Peyer's patch (tissue), 4 donors: ENCODE measurements at regions not wholly inside any gene's neighbourhood (a gene's known extent, or its start where the extent isn't known, plus 50 kb on each side); places are given as distances from the start of the nearest gene placed in this dataset.

Experiments
- POLR2A ChIP-seq, 2 donors: fragments of 450-650 bp; IDR thresholded peaks; one replicate each; pipeline ENCODE4 v1.5.1; 2017; ENCODE audit warnings: antibody characterized with exemption in 2 of 2, mild to moderate bottlenecking in 2 of 2, moderate library complexity in 2 of 2
- TF ChIP-seq, protein P1 (sequence below), 6 experiments: fragments of 450-650 bp in 4 of 6; fragments of 200-600 bp in 2 of 6; sonication (generic) in 1 of 6; IDR thresholded peaks; one replicate each; pipeline ENCODE4 v1.5.1; 2017 to 2019; ENCODE audit warnings: antibody characterized with exemption in 6 of 6, mild to moderate bottlenecking in 3 of 6, moderate library complexity in 1 of 6

DNA sequence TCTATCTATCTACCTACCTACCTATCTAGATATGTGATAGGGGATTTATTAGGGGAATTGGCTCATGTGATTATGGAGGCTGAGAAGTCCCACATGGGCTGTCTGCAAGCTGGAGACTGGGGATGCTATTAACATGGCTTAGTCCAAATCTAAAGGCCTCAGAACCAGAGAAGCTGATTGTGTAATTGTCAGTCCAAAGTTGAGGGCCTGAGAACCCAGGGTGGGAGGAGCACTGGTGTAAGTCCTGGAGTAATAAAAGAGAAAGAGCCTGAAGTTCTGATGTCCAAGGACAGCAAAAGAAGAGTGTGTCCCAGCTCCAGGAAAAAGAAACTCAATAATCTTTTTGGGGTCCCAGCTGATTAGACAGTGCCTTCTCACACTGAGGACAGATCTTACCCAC is 98.5 kb upstream of the SEL1L start:
- TF ChIP-seq POLR2A (IDR thresholded peaks at IDR 0.05) = no peak
- TF ChIP-seq, protein P1, sequence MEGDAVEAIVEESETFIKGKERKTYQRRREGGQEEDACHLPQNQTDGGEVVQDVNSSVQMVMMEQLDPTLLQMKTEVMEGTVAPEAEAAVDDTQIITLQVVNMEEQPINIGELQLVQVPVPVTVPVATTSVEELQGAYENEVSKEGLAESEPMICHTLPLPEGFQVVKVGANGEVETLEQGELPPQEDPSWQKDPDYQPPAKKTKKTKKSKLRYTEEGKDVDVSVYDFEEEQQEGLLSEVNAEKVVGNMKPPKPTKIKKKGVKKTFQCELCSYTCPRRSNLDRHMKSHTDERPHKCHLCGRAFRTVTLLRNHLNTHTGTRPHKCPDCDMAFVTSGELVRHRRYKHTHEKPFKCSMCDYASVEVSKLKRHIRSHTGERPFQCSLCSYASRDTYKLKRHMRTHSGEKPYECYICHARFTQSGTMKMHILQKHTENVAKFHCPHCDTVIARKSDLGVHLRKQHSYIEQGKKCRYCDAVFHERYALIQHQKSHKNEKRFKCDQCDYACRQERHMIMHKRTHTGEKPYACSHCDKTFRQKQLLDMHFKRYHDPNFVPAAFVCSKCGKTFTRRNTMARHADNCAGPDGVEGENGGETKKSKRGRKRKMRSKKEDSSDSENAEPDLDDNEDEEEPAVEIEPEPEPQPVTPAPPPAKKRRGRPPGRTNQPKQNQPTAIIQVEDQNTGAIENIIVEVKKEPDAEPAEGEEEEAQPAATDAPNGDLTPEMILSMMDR (IDR thresholded peaks at IDR 0.05) = no peak
